MCF 10A (cell line): ENCODE measurements at regions not wholly inside any gene's neighbourhood (a gene's known extent, or its start where the extent isn't known, plus 50 kb on each side); places are given as distances from the start of the nearest gene placed in this dataset.

Experiments
- BruUV-seq: library from RNA; stranded (reverse); fragments of 400-500 nt; replicated peaks from 2 replicates; lab custom pipeline; 2021; lab: Mats Ljungman, UMichigan
- CTCF ChIA-PET: fragments of 300-600 bp; sonication (Branson Sonifier 250); formaldehyde crosslinking; extraction: SDS; loops from one replicate; lab custom pipeline; 2021; ENCODE audit warnings: antibody characterized with exemption, inconsistent platforms; lab: Yijun Ruan, JAX
- POLR2A ChIA-PET: fragments of 300-600, 350-650 bp; sonication (Branson Sonifier 250); formaldehyde crosslinking; extraction: SDS; loops from one replicate; lab custom pipeline; 2020; ENCODE audit warnings: antibody characterized with exemption, inconsistent platforms; lab: Yijun Ruan, JAX
- DNase-seq: peaks from one replicate; pipeline ENCODE4 v3.0.0-alpha.2; 2018; ENCODE audit not compliant: unreplicated experiment
- H3K27ac Mint-ChIP-seq: one replicate; pipeline ENCODE4 v1.8.0; 2022; ENCODE audit warnings: mild to moderate bottlenecking, low read depth, mixed read lengths; ENCODE audit not compliant: unreplicated experiment
- H3K27me3 Mint-ChIP-seq: one replicate; pipeline ENCODE4 v1.8.0; 2022; ENCODE audit warnings: mixed read lengths; ENCODE audit not compliant: insufficient read depth, unreplicated experiment
- H3K36me3 Mint-ChIP-seq: one replicate; pipeline ENCODE4 v1.8.0; 2022; ENCODE audit warnings: mild to moderate bottlenecking, moderate library complexity, mixed read lengths; ENCODE audit not compliant: insufficient read depth, unreplicated experiment
- H3K4me1 Mint-ChIP-seq: one replicate; pipeline ENCODE4 v1.8.0; 2022; ENCODE audit warnings: mixed read lengths; ENCODE audit not compliant: insufficient read depth, unreplicated experiment
- H3K4me3 Mint-ChIP-seq: one replicate; pipeline ENCODE4 v1.8.0; 2022; ENCODE audit warnings: mild to moderate bottlenecking, moderate library complexity, mixed read lengths; ENCODE audit not compliant: unreplicated experiment
- H3K9me3 Mint-ChIP-seq: one replicate; pipeline ENCODE4 v1.8.0; 2022; ENCODE audit warnings: mixed read lengths; ENCODE audit not compliant: unreplicated experiment
- CTCF ChIP-seq: fragments of 200-600 bp; IDR thresholded peaks from one replicate; pipeline ENCODE4 v1.8.0; 2022; ENCODE audit warnings: antibody characterized with exemption, mild to moderate bottlenecking; ENCODE audit not compliant: unreplicated experiment
- intact Hi-C: fragments of 100-400 bp; cut with micrococcal nuclease; formaldehyde crosslinking; loops from 2 replicates; pipeline ENCODE4 v1.14.1; 2022

DNA sequence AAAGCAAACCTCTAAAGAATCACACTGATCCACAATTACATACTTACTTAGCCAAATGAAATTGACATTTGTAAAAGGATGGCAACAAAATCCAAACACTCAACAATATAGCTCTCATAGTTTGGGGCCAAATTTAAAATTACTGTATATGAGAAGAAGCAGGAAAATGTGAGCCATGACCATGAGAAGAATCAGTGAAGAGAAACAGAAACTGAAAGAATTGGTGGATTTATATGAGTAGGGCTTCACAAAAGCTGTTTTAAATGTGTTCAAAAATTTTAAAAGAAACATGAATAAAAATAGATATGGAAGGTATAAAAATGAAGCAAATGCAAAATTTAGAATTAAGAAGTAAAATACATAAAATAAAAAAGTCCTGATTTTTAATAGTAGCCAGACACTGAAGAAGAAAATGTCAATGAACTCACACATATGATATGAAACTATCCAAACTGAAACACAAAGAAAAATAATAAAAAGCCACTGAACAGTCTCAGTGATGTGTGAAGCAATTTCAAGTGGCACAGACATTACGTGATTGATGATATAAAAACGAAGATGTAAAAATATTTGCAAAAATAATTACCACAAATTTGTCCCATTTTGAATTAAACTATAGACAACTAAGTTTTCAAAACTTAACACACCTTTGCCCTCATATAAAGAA is 87.9 kb upstream of the MDGA2 start:
- Mint-ChIP-seq H3K27me3 (no peaks in the 10 kb centered on the region), H3K4me1 (no peaks in the 10 kb centered on the region), H3K27ac (no peak overlapping the region), H3K9me3 (no peaks in the 10 kb centered on the region), H3K36me3 (no peaks in the 10 kb centered on the region), H3K4me3 (no peak overlapping the region)
- ChIA-PET CTCF (no interaction called here), POLR2A (no interaction called here)
- BruUV-seq, result no TSS peak
- intact Hi-C loops, result no loop called here
- DNase-seq, result no peak
- TF ChIP-seq CTCF, result no peak

GRCh38 chr14:47746986-47747385 is 71.6 kb upstream of the MDGA2 start:
- no peak for TF ChIP-seq CTCF
- ChIA-PET CTCF (no interaction called here), POLR2A (no interaction called here)
- Mint-ChIP-seq H3K36me3 (no peaks in the 10 kb centered on the region), H3K27me3 (no peaks in the 10 kb centered on the region), H3K4me1 (no peaks in the 10 kb centered on the region), H3K27ac (no peak overlapping the region), H3K4me3 (no peak overlapping the region), H3K9me3 (no peaks in the 10 kb centered on the region)
- intact Hi-C loops, result no loop called here
- DNase-seq, result no peak
- BruUV-seq, result no TSS peak

- intact Hi-C loops, result no loop called here
- no TSS peak for BruUV-seq
- H3K27ac Mint-ChIP-seq, result no peak overlapping the region
- H3K4me3 Mint-ChIP-seq, result no peak overlapping the region
- H3K4me1 Mint-ChIP-seq, result no peaks in the 10 kb centered on the region
- no peaks in the 10 kb centered on the region for H3K27me3 Mint-ChIP-seq
- DNase-seq, result no peak
- POLR2A ChIA-PET, result no interaction called here
- CTCF ChIA-PET, result no interaction called here
- H3K36me3 Mint-ChIP-seq, result no peaks in the 10 kb centered on the region
- no peaks in the 10 kb centered on the region for H3K9me3 Mint-ChIP-seq
- no peak for TF ChIP-seq CTCF
Observed at GRCh38 chr14:47744155-47744554, 68.8 kb upstream of the MDGA2 start.

GRCh38 chr14:47739541-47739940 is 64.1 kb upstream of the MDGA2 start:
- no peak for DNase-seq
- peaks cover 3% of the 10 kb centered on the region for H3K27me3 Mint-ChIP-seq
- H3K4me1 Mint-ChIP-seq, result no peaks in the 10 kb centered on the region
- no TSS peak for BruUV-seq
- no peak for TF ChIP-seq CTCF
- H3K4me3 Mint-ChIP-seq, result no peak overlapping the region
- POLR2A ChIA-PET, result no interaction called here
- H3K36me3 Mint-ChIP-seq, result no peaks in the 10 kb centered on the region
- intact Hi-C loops, result no loop called here
- no peaks in the 10 kb centered on the region for H3K9me3 Mint-ChIP-seq
- CTCF ChIA-PET, result no interaction called here
- H3K27ac Mint-ChIP-seq, result no peak overlapping the region
